Gastrocnemius medialis (tissue), 4 donors: ENCODE measurements at regions not wholly inside any gene's neighbourhood (a gene's known extent, or its start where the extent isn't known, plus 50 kb on each side); places are given as distances from the start of the nearest gene placed in this dataset.

Experiments used
- POLR2A ChIP-seq, 2 donors: fragments of 450-650 bp; IDR thresholded peaks; one replicate each; pipeline ENCODE4 v1.6.1; 2017; ENCODE audit warnings: antibody characterized with exemption in 2 of 2, mild to moderate bottlenecking in 2 of 2, moderate library complexity in 2 of 2
- TF ChIP-seq, protein P1 (sequence below), 5 experiments: fragments of 450-650 bp in 3 of 5; fragments of 200-600 bp in 2 of 5; sonication (generic) in 2 of 5; IDR thresholded peaks in 4 of 5; conservative IDR thresholded peaks in 1 of 5; 1 replicate in 4 of 5; 2 replicates in 1 of 5; pipeline ENCODE4 v1.5.1; 2016 to 2019; ENCODE audit warnings: antibody characterized with exemption in 5 of 5, mild to moderate bottlenecking in 3 of 5, moderate library complexity in 3 of 5

DNA sequence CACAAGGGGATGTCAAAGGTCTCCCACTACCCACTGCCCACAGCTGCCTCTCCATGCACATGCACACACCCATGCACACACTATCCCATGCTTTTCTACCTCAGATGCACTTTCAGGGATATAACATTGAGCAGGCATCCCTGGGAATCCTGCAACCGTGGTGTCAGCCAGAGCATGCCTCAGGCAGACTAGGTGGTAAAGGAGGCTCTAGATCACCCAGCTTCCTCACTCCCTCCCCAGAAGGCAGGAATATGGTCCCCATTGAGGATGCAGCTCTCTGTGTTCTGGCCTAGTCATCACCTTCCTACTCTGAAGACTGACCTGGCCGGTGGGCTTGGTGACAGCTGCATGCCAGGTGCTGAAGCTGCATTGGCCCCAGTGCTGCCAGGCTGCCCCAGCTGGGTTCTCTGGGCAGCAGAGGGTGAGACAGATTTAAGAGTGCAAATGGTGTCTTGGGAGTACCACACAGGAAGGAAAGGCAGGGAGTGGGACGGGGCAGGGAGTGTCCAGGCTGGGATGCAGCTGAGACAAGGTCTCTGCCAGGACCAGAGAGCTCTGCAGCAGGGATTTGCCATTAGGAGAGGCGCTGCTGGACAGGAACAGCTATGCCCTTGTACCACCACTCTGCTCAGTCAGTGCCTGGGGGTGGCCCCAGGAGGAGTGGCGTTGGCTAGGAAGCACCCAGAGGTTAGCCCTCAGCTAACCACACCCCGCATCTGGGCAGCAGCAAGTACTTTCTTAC is 53.4 kb upstream of the GDF10 start:
- TF ChIP-seq, protein P1, sequence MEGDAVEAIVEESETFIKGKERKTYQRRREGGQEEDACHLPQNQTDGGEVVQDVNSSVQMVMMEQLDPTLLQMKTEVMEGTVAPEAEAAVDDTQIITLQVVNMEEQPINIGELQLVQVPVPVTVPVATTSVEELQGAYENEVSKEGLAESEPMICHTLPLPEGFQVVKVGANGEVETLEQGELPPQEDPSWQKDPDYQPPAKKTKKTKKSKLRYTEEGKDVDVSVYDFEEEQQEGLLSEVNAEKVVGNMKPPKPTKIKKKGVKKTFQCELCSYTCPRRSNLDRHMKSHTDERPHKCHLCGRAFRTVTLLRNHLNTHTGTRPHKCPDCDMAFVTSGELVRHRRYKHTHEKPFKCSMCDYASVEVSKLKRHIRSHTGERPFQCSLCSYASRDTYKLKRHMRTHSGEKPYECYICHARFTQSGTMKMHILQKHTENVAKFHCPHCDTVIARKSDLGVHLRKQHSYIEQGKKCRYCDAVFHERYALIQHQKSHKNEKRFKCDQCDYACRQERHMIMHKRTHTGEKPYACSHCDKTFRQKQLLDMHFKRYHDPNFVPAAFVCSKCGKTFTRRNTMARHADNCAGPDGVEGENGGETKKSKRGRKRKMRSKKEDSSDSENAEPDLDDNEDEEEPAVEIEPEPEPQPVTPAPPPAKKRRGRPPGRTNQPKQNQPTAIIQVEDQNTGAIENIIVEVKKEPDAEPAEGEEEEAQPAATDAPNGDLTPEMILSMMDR (IDR thresholded peaks at IDR 0.05 in 4 of 5, conservative IDR thresholded peaks at IDR 0.05 in 1 of 5), result no peak
- no peak for TF ChIP-seq POLR2A (IDR thresholded peaks at IDR 0.05)
